Fibroblast of the aortic adventitia (primary cell): ENCODE measurements at regions not wholly inside any gene's neighbourhood (a gene's known extent, or its start where the extent isn't known, plus 50 kb on each side); places are given as distances from the start of the nearest gene placed in this dataset.

Source experiments
- DNase-seq: peaks from one replicate; pipeline ENCODE4 v3.0.0-alpha.2; 2010; ENCODE audit warnings: low read depth
- H3K4me3 ChIP-seq: 2 replicates; pipeline ENCODE4 v1.5.1; 2011; ENCODE audit warnings: low read depth, mild to moderate bottlenecking, control low read depth, low read length, moderate library complexity
- CTCF ChIP-seq: IDR thresholded peaks from 2 replicates; pipeline ENCODE4 v1.5.1; 2011; ENCODE audit warnings: mild to moderate bottlenecking, low read length, control low read depth, inconsistent platforms; ENCODE audit not compliant: insufficient read depth

- no peak for DNase-seq
- TF ChIP-seq CTCF, result no peak
- H3K4me3 ChIP-seq, result no peak overlapping the region
These were observed 76.1 kb upstream of the SDK2 start for GRCh38 chr17:73720187-73720834.

- DNase-seq, result no peak
- no peak overlapping the region for H3K4me3 ChIP-seq
- TF ChIP-seq CTCF, result no peak
These were observed 77.9 kb upstream of the SDK2 start for GRCh38 chr17:73722165-73722564.

- TF ChIP-seq CTCF, result no peak
- DNase-seq, result no peak
These were observed 79.1 kb upstream of the SDK2 start for GRCh38 chr17:73723317-73723716.

GRCh38 chr17:73724341-73724740 is 80.1 kb upstream of the SDK2 start:
- no peak overlapping the region for H3K4me3 ChIP-seq
- no peak for DNase-seq
- TF ChIP-seq CTCF, result no peak

More at GRCh38 chr17:73723317-73723716, 79.1 kb upstream of the SDK2 start:
- no peak overlapping the region for H3K4me3 ChIP-seq

- no peak overlapping the region for H3K4me3 ChIP-seq
- DNase-seq, result no peak
- no peak for TF ChIP-seq CTCF
These were observed 80.7 kb upstream of the SDK2 start for GRCh38 chr17:73724990-73725389.

GRCh38 chr17:73725794-73726515 is 81.7 kb upstream of the SDK2 start:
- no peak for TF ChIP-seq CTCF
- no peak for DNase-seq
- H3K4me3 ChIP-seq, result no peak overlapping the region

GRCh38 chr17:73727941-73728340 is 83.7 kb upstream of the SDK2 start:
- no peak for TF ChIP-seq CTCF
- no peak for DNase-seq
- H3K4me3 ChIP-seq, result no peak overlapping the region
